HG03139 (cell line): ENCODE measurements at regions not wholly inside any gene's neighbourhood (a gene's known extent, or its start where the extent isn't known, plus 50 kb on each side); places are given as distances from the start of the nearest gene placed in this dataset.

ENCODE experiments used
- ATAC-seq: cut with Tn5 transposase; IDR thresholded peaks from one replicate; pipeline ENCODE4 v1.9.1; 2021; ENCODE audit not compliant: unreplicated experiment

- ATAC-seq: no peak
These were observed 424.7 kb downstream of the KCTD12 start for GRCh38 chr13:76461484-76461883.

GRCh38 chr13:76459863-76460262 lies 426.3 kb downstream of the KCTD12 start:
- ATAC-seq: no peak

GRCh38 chr13:76455960-76456359 lies 430.2 kb downstream of the KCTD12 start:
- no peak for ATAC-seq

GRCh38 chr13:76454991-76455390 lies 431.2 kb downstream of the KCTD12 start:
- no peak for ATAC-seq

- ATAC-seq: no peak
These were observed 436.5 kb downstream of the KCTD12 start for GRCh38 chr13:76449716-76450115.

GRCh38 chr13:76446191-76446590 lies 440.0 kb downstream of the KCTD12 start:
- no peak for ATAC-seq

GRCh38 chr13:76440568-76440967 lies 445.6 kb downstream of the KCTD12 start:
- peak; percentile 93 for ATAC-seq

- no peak for ATAC-seq
These were observed 446.7 kb downstream of the KCTD12 start for GRCh38 chr13:76439546-76439945.

- ATAC-seq: no peak
These were observed 448.2 kb downstream of the KCTD12 start for GRCh38 chr13:76438050-76438449.

- ATAC-seq: no peak
These were observed 460.3 kb downstream of the KCTD12 start for GRCh38 chr13:76425935-76426334.

GRCh38 chr13:76421011-76421410 lies 465.2 kb downstream of the KCTD12 start:
- ATAC-seq: no peak

GRCh38 chr13:76418404-76418803 lies 467.8 kb downstream of the KCTD12 start:
- no peak for ATAC-seq

- no peak for ATAC-seq
These were observed 471.9 kb downstream of the KCTD12 start for GRCh38 chr13:76414320-76414719.

- ATAC-seq: no peak
These were observed 480.0 kb downstream of the KCTD12 start for GRCh38 chr13:76406243-76406642.

GRCh38 chr13:76398425-76398824 lies 487.8 kb downstream of the KCTD12 start:
- ATAC-seq: no peak

- ATAC-seq: no peak
These were observed 488.8 kb downstream of the KCTD12 start for GRCh38 chr13:76397413-76397812.

- no peak for ATAC-seq
These were observed 496.9 kb downstream of the KCTD12 start for GRCh38 chr13:76389321-76389720.

GRCh38 chr13:76387566-76387965 lies 498.6 kb downstream of the KCTD12 start:
- ATAC-seq: no peak

- ATAC-seq: no peak
These were observed 499.9 kb downstream of the KCTD12 start for GRCh38 chr13:76386321-76386720.

GRCh38 chr13:76385586-76385985 lies 500.6 kb downstream of the KCTD12 start:
- ATAC-seq: no peak

GRCh38 chr13:76383676-76384461 lies 502.3 kb downstream of the KCTD12 start:
- ATAC-seq: no peak

- no peak for ATAC-seq
These were observed 505.6 kb downstream of the KCTD12 start for GRCh38 chr13:76380446-76381065.
